ENCODE measurements at regions not wholly inside any gene's neighbourhood (a gene's known extent, or its start where the extent isn't known, plus 50 kb on each side); places are given as distances from the start of the nearest gene placed in this dataset.

GRCh38 chr1:84750110-84750730 is 60.0 kb upstream of the SSX2IP start:
- TF ChIP-seq CTCF (conservative IDR thresholded peaks at IDR 0.05; ENCODE audit: low read depth in 2 of 2) = no peak
- TF ChIP-seq EZH2 (IDR thresholded peaks at IDR 0.05; ENCODE audit: low read depth, unreplicated experiment) = no peak
- no peak for TF ChIP-seq REST (IDR thresholded peaks at IDR 0.05; ENCODE audit: unreplicated experiment)
- no peak for TF ChIP-seq POLR2AphosphoS5 (IDR thresholded peaks at IDR 0.05; ENCODE audit: low read depth)
- no peak for TF ChIP-seq EZH2phosphoT487 (IDR thresholded peaks at IDR 0.05; ENCODE audit: unreplicated experiment)
- no peak for TF ChIP-seq CREB1 (CRISPR knock-in tag; IDR thresholded peaks at IDR 0.05; ENCODE audit: low read depth)
- no peak for TF ChIP-seq JUNB (IDR thresholded peaks at IDR 0.05; ENCODE audit: unreplicated experiment)
- TF ChIP-seq ZNF114 (CRISPR knock-in tag; IDR thresholded peaks at IDR 0.05) = no peak
